ENCODE measurements at regions not wholly inside any gene's neighbourhood (a gene's known extent, or its start where the extent isn't known, plus 50 kb on each side); places are given as distances from the start of the nearest gene placed in this dataset.

DNA sequence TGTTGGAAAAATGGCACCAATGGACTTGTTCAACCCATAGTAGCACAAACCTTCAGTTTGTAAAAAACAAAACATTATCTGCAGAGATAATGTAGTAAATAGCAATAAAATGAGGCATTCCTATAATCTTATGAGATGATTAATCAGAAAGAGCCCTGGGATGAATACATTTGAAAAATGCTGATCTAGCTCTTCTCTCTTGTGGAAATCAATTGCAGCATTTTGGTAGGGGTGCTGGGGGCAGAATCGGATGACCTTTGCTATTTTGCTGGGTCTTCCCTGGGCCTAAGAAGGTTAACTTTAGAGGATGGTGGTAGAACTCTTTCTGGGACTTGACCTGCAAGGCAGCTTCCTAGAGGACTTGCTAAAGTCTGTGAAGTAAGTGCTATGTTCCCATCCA lies 163.5 kb downstream of the ADRA2A start:
- no peaks in the 10 kb centered on the region for H3K27me3 ChIP-seq (ENCODE audit: insufficient read depth in 3 of 3, low read length in 2 of 3)
- 90 to 93% (median 91%) methylated on average over 1 of the region's 1 CpG for WGBS, 3 donors
- DNase-seq (no peak), ATAC-seq (no peak)
- H3K36me3 ChIP-seq (ENCODE audit: insufficient read depth in 1 of 2, low read depth in 1 of 2), result no peaks in the 10 kb centered on the region
- intact Hi-C loops (cut with DNase I), result no loop called here
- no peaks in the 10 kb centered on the region for H3K9me3 ChIP-seq
- no peak overlapping the region for H3K27ac ChIP-seq
- H3K4me3 ChIP-seq, result no peak overlapping the region
- TF ChIP-seq, protein P1, sequence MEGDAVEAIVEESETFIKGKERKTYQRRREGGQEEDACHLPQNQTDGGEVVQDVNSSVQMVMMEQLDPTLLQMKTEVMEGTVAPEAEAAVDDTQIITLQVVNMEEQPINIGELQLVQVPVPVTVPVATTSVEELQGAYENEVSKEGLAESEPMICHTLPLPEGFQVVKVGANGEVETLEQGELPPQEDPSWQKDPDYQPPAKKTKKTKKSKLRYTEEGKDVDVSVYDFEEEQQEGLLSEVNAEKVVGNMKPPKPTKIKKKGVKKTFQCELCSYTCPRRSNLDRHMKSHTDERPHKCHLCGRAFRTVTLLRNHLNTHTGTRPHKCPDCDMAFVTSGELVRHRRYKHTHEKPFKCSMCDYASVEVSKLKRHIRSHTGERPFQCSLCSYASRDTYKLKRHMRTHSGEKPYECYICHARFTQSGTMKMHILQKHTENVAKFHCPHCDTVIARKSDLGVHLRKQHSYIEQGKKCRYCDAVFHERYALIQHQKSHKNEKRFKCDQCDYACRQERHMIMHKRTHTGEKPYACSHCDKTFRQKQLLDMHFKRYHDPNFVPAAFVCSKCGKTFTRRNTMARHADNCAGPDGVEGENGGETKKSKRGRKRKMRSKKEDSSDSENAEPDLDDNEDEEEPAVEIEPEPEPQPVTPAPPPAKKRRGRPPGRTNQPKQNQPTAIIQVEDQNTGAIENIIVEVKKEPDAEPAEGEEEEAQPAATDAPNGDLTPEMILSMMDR (IDR thresholded peaks at IDR 0.05), result no peak
- H3K4me1 ChIP-seq, result no peaks in the 10 kb centered on the region

DNA sequence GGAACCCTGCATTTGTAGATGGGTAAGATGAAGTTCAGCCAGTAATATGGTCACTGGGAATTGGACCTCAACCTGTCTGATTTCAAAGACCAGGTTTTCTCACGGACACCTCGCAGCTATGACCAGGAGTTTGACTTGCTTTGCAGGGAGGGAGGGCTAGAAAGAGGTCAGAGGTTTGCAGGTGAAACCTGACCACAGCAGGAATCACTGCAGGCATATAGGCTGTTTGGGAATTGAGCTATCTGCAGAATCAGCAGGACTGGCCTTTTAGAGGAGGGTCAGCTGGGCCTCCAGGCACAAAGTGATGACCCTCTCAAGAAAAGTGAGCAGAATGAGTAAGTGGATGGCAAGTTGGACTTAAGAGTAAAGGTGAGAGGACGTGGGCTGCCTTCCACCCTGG lies 166.3 kb downstream of the ADRA2A start:
- DNase-seq, result no peak
- TF ChIP-seq, protein P1 (IDR thresholded peaks at IDR 0.05), result no peak
- ATAC-seq, result no peak
- Histone ChIP-seq H3K36me3 (ENCODE audit: insufficient read depth in 1 of 2, low read depth in 1 of 2) (no peaks in the 10 kb centered on the region), H3K27ac (no peak overlapping the region), H3K27me3 (ENCODE audit: insufficient read depth in 3 of 3, low read length in 2 of 3) (no peaks in the 10 kb centered on the region), H3K4me1 (no peaks in the 10 kb centered on the region), H3K9me3 (no peaks in the 10 kb centered on the region), H3K4me3 (no peak overlapping the region)
- intact Hi-C loops (cut with DNase I), result no loop called here
- WGBS, 3 donors, result 71 to 94% (median 80%) methylated on average over 3 of the region's 3 CpGs

DNA sequence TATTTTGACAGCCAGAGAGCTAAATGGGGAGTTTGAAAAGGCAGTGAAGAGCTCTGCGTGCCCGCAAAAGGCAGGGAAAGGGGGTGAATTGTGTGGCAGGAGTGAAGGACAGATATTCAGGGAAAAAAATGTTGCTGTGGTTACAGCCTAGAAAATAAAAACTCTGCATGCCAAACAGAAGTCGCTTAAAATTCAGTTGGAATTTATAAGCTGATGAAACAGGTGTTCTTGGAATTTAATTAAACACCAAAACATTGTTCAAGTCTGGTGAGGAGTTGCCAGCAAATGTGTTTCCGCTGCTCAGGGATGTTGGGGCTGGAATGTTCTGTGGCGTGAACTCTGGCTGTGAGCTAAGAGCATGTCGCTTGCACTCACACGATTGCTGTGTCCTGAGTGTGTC lies 169.3 kb downstream of the ADRA2A start:
- intact Hi-C loops (cut with DNase I), result no loop called here
- H3K4me1 ChIP-seq, result no peaks in the 10 kb centered on the region
- no peaks in the 10 kb centered on the region for H3K27me3 ChIP-seq (ENCODE audit: insufficient read depth in 3 of 3, low read length in 2 of 3)
- no peak overlapping the region for H3K27ac ChIP-seq
- no peak for DNase-seq
- no peak overlapping the region for H3K4me3 ChIP-seq
- H3K9me3 ChIP-seq, result no peaks in the 10 kb centered on the region
- 18 to 40% (median 21%) methylated on average over 7 of the region's 7 CpGs for WGBS, 3 donors
- TF ChIP-seq, protein P1 (IDR thresholded peaks at IDR 0.05), result no peak
- ATAC-seq, result no peak
- H3K36me3 ChIP-seq (ENCODE audit: insufficient read depth in 1 of 2, low read depth in 1 of 2), result no peaks in the 10 kb centered on the region

DNA sequence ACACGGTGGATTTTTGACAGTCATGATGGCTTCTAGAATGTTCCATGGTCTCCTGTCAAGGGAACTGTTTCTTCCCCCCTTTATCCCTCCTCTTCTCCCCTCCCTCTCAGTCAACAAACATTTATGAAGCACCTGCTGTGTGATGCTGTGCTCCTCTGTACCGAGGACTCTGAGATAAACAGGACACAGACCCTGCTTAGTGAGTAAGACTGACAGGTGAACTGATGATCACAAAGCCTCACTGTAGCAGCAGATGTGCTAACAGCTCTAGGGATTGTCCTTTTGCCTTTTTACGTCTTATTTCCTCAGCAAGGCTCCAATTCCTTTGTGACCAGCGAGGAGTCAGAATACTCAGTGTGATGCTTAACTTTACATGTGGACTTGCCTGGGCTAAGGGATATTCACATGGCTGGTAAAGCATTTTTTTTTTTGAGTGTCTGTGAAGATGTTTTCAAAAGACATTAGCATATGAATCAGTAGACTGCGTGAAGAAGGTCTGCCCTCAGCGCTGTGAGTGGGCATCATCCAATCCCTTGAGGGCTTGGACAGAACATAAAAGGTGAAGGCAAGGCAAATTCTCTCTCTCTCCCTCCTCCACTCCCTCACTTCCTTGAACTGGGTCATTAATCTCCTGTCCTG lies 170.1 kb downstream of the ADRA2A start:
- Histone ChIP-seq H3K9me3 (no peaks in the 10 kb centered on the region), H3K4me1 (no peaks in the 10 kb centered on the region), H3K27ac (no peak overlapping the region), H3K4me3 (no peak overlapping the region), H3K36me3 (ENCODE audit: insufficient read depth in 1 of 2, low read depth in 1 of 2) (no peaks in the 10 kb centered on the region), H3K27me3 (ENCODE audit: insufficient read depth in 3 of 3, low read length in 2 of 3) (no peaks in the 10 kb centered on the region)
- intact Hi-C loops (cut with DNase I), result no loop called here
- 42 to 54% (median 53%) methylated on average over 6 of the region's 6 CpGs for WGBS, 3 donors
- no peak for ATAC-seq
- TF ChIP-seq, protein P1 (IDR thresholded peaks at IDR 0.05), result no peak
- no peak for DNase-seq

DNA sequence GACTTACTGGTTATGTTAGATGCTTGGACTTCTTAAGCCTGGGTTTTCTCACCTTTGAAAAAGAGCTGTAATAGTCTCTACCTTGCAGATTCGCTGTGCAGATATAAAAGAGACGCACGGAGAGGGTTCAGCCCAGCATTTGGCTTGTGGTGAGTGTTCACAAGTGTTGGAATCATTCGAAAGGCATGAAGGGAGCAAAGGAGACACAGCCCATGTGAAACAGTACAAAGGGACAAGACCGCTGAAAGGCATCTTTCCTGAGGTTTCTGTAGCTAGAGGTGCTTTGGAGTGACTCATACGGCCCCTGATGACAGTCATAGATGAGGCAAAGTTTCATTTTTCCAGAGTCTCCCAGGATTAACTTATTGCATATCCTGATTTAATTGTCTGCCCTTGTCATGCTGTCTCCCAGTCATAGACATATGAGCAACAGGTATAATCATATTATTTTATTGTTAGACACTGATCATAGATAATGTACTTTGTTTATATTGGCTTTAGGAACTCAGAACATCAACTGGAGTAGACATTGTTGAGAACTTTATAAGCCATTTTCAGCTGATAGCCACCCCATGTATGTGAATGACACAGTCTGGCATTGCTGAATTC lies 171.1 kb downstream of the ADRA2A start:
- Histone ChIP-seq H3K36me3 (ENCODE audit: insufficient read depth in 1 of 2, low read depth in 1 of 2) (no peaks in the 10 kb centered on the region), H3K4me1 (no peaks in the 10 kb centered on the region), H3K4me3 (no peak overlapping the region), H3K9me3 (no peaks in the 10 kb centered on the region), H3K27me3 (ENCODE audit: insufficient read depth in 3 of 3, low read length in 2 of 3) (no peaks in the 10 kb centered on the region), H3K27ac (no peak overlapping the region)
- intact Hi-C loops (cut with DNase I), result no loop called here
- no peak for DNase-seq
- TF ChIP-seq, protein P1 (IDR thresholded peaks at IDR 0.05), result no peak
- no peak for ATAC-seq
- WGBS, 3 donors, result 84 to 87% (median 85%) methylated on average over 6 of the region's 6 CpGs
